PC-9 (cell line): ENCODE measurements at regions not wholly inside any gene's neighbourhood (a gene's known extent, or its start where the extent isn't known, plus 50 kb on each side); places are given as distances from the start of the nearest gene placed in this dataset.

ENCODE experiments used
- CTCF ChIP-seq: fragments of 200-600 bp; sonication (generic); conservative IDR thresholded peaks from 2 replicates; pipeline ENCODE4 v1.6.1; 2017; ENCODE audit warnings: mixed run types, antibody characterized with exemption, mild to moderate bottlenecking, moderate library complexity
- EZH2 ChIP-seq: fragments of 200-600 bp; sonication (generic); IDR thresholded peaks from 2 replicates; pipeline ENCODE4 v1.8.0; 2017; ENCODE audit warnings: antibody characterized with exemption, low read depth

DNA sequence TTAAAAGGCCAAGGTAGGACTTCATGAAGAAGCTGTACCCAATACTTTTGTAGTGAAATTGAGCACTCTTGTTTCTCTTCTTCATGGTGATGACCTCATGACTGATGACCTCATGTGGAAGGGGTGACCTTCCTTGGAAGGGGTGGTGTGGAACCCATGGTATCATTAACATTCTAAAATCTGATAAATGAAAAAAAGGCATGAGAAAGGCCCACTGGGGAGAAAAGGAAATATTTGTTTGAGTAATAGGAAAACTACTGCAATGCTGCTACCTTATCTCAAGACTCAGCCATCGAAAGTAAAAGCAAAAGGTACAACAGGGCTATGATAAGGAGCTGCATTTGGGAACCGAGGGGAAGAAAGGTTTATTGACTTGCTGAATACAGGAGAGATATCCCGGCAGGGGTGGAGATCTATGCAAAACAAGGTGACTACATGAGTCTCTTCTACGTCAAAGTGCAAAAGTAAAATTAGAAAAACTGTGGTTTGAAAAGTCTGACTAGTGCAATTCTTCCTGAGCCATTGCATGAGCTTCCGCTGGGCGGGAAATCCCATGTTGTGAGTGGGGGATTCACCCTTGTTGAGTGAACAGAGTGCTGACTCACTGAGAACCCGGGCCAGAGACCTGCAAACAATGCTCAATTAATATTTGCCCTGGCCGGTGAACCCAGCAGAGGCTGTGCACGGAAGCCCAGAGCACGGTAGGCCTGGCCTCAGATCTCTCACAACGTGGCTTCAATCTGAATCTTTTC is 138.9 kb upstream of the RFC3 start:
- TF ChIP-seq CTCF (no peak), EZH2 (no peak)
